Pancreas (tissue), 10 donors: ENCODE measurements at regions not wholly inside any gene's neighbourhood (a gene's known extent, or its start where the extent isn't known, plus 50 kb on each side); places are given as distances from the start of the nearest gene placed in this dataset.

Source experiments
- ATAC-seq, 4 donors: fragments of 200-7000 bp; cut with Tn5 transposase; one replicate each; pipeline versions ENCODE4 v1.8.0 to v1.9.1; 2020; ENCODE audit warnings: mild to moderate bottlenecking in 4 of 4, moderate library complexity in 4 of 4
- DNase-seq, 6 donors: peaks; one replicate each; pipeline ENCODE4 v3.0.0-alpha.2; 2020
- FAIRE-seq: peaks from 2 replicates; lab custom pipeline; 2012; peaks lifted over from hg19 to GRCh38; lab: Jason Lieb, UNC
- H3K27ac ChIP-seq, 4 donors: fragments of 200-600 bp; sonication (generic); 1 replicate in 3 of 4; 2 replicates in 1 of 4; pipeline versions ENCODE4 v1.5.0 to v1.8.0; 2020
- H3K27me3 ChIP-seq, 4 donors: fragments of 200-600 bp; one replicate each; pipeline ENCODE4 v1.8.0; 2021
- H3K36me3 ChIP-seq, 3 donors: fragments of 200-600 bp; sonication (generic) in 1 of 3; one replicate each; pipeline versions ENCODE4 v1.5.0 to v1.8.0; 2020 to 2021
- H3K4me1 ChIP-seq, 3 donors: fragments of 200-600 bp; one replicate each; pipeline ENCODE4 v1.8.0; 2021
- H3K4me3 ChIP-seq, 4 donors: fragments of 200-600 bp; sonication (generic) in 2 of 4; one replicate each; pipeline versions ENCODE4 v1.5.0 to v1.8.0; 2020 to 2021
- H3K9me3 ChIP-seq, 4 donors: fragments of 200-600 bp; one replicate each; pipeline ENCODE4 v1.8.0; 2021
- CTCF ChIP-seq, 4 donors: fragments of 200-600 bp; sonication (generic) in 3 of 4; IDR thresholded peaks; one replicate each; pipeline versions ENCODE4 v1.5.0 to v1.8.0; 2021; ENCODE audit warnings: antibody characterized with exemption in 4 of 4
- WGBS, 2 donors: extraction: QIAGEN DNeasy Blood & Tissue Kit; methylation state at CpG; one replicate each; pipeline ENCODE4 v1.1.7; 2013; 5-methylcytosine and 5-hydroxymethylcytosine counted together
- intact Hi-C, 3 donors: fragments of 100-400 bp; cut with DNase I; formaldehyde crosslinking; loops; one replicate each; pipeline versions ENCODE4 v1.11.1 to v1.14.2; 2022
- donor health status: healthy with polysubstance abuse.
- donor health status: DM: no; HTN: no; CAD: no; lungs with moderate emphysema.
- donor health status: DM: no; HTN: no; CAD: no.
- donor health status: control.
- donor health status: control.
- donor health status: Bipolar disorder and iron deficiency.
- donor health status: DM: yes; HTN: yes; CAD: no.
- donor health status: DM: no; HTN: no; CAD: no.
- donor health status: DM: no; HTN: no; CAD: no.
- donor health status: DM: yes; HTN: yes; CAD: no.

- ATAC-seq, result no peak
- 75 to 82% methylated on average over 1 of the region's 1 CpG for WGBS, 2 donors
- intact Hi-C loops, result no loop called here
- no peaks in the 10 kb centered on the region for H3K27me3 ChIP-seq
- H3K4me1 ChIP-seq, result no peaks in the 10 kb centered on the region
- H3K4me3 ChIP-seq, result no peak overlapping the region
- TF ChIP-seq CTCF (IDR thresholded peaks at IDR 0.05), result no peak
- no peak overlapping the region for H3K27ac ChIP-seq
- DNase-seq, result no peak
- H3K36me3 ChIP-seq, result no peaks in the 10 kb centered on the region
- H3K9me3 ChIP-seq, result no peaks in the 10 kb centered on the region
- no peak for FAIRE-seq
These were observed 146.8 kb upstream of the NDST4 start for GRCh38 chr4:115260195-115260594.

GRCh38 chr4:115259642-115260041, 146.2 kb upstream of the NDST4 start:
- Histone ChIP-seq H3K36me3 (no peaks in the 10 kb centered on the region), H3K4me1 (no peaks in the 10 kb centered on the region), H3K27ac (no peak overlapping the region), H3K9me3 (no peaks in the 10 kb centered on the region), H3K4me3 (no peak overlapping the region), H3K27me3 (peaks cover 0 to 3% (median 0%) of the 10 kb centered on the region in 4 donors)
- ATAC-seq (no peak), FAIRE-seq (no peak), DNase-seq (no peak)
- WGBS, 2 donors, result 87 to 96% methylated on average over 2 of the region's 2 CpGs
- no peak for TF ChIP-seq CTCF (IDR thresholded peaks at IDR 0.05)
- intact Hi-C loops, result no loop called here

GRCh38 chr4:115249808-115250207, 136.4 kb upstream of the NDST4 start:
- Histone ChIP-seq H3K36me3 (no peaks in the 10 kb centered on the region), H3K4me1 (no peaks in the 10 kb centered on the region), H3K27ac (no peak overlapping the region), H3K9me3 (no peaks in the 10 kb centered on the region), H3K27me3 (peaks cover 0 to 5% (median 2%) of the 10 kb centered on the region in 4 donors), H3K4me3 (no peak overlapping the region)
- no peak for TF ChIP-seq CTCF (IDR thresholded peaks at IDR 0.05)
- intact Hi-C loops, result no loop called here
- no peak for FAIRE-seq
- DNase-seq, result no peak
- ATAC-seq, result no peak
- 35 to 36% methylated on average over 3 of the region's 3 CpGs for WGBS, 2 donors

GRCh38 chr4:115234405-115235093, 121.1 kb upstream of the NDST4 start:
- no peaks in the 10 kb centered on the region for H3K36me3 ChIP-seq
- 45% methylated on average over 3 of the region's 3 CpGs for WGBS, 2 donors
- H3K27ac ChIP-seq, result no peak overlapping the region
- DNase-seq, result no peak
- peaks cover 0 to 5% (median 0%) of the 10 kb centered on the region in 4 donors for H3K27me3 ChIP-seq
- H3K4me3 ChIP-seq, result no peak overlapping the region
- peaks cover 0 to 4% (median 0%) of the 10 kb centered on the region in 4 donors for H3K9me3 ChIP-seq
- intact Hi-C loops, result no loop called here
- no peak for FAIRE-seq
- ATAC-seq, result no peak
- H3K4me1 ChIP-seq, result no peaks in the 10 kb centered on the region
- no peak for TF ChIP-seq CTCF (IDR thresholded peaks at IDR 0.05)

GRCh38 chr4:115233600-115233999, 120.2 kb upstream of the NDST4 start:
- H3K36me3 ChIP-seq, result no peaks in the 10 kb centered on the region
- WGBS, 2 donors, result 79 to 81% methylated on average over 2 of the region's 2 CpGs
- H3K4me1 ChIP-seq, result no peaks in the 10 kb centered on the region
- intact Hi-C loops, result no loop called here
- FAIRE-seq (no peak), DNase-seq (no peak), ATAC-seq (no peak)
- H3K27ac ChIP-seq, result no peak overlapping the region
- H3K4me3 ChIP-seq, result no peak overlapping the region
- H3K9me3 ChIP-seq, result peaks cover 0 to 4% (median 0%) of the 10 kb centered on the region in 4 donors
- TF ChIP-seq CTCF (IDR thresholded peaks at IDR 0.05), result no peak
- no peaks in the 10 kb centered on the region for H3K27me3 ChIP-seq
